22Rv1 (cell line): ENCODE measurements at regions not wholly inside any gene's neighbourhood (a gene's known extent, or its start where the extent isn't known, plus 50 kb on each side); places are given as distances from the start of the nearest gene placed in this dataset.

Experiments
- CTCF ChIP-seq: fragments of 450-650 bp; IDR thresholded peaks from 2 replicates; pipeline ENCODE4 v1.5.1; 2017; ENCODE audit warnings: mild to moderate bottlenecking
- ZFX ChIP-seq: fragments of 450-650 bp; IDR thresholded peaks from 2 replicates; pipeline ENCODE4 v1.6.1; 2017; ENCODE audit warnings: antibody characterized with exemption, borderline replicate concordance

- TF ChIP-seq CTCF: no peak
- TF ChIP-seq ZFX: no peak
Measured at GRCh38 chr10:29395409-29395808, 106.5 kb downstream of the LYZL1 start.
